ENCODE measurements at regions not wholly inside any gene's neighbourhood (a gene's known extent, or its start where the extent isn't known, plus 50 kb on each side); places are given as distances from the start of the nearest gene placed in this dataset.
"Not testable (repeated sequence)": the region's sequence is repeated elsewhere in the genome, so short reads cannot be mapped to it uniquely, and the experiment has no call there.

- no peak for DNase-seq
Observed at GRCh38 chr16:52234626-52235025, 312.3 kb downstream of the TOX3 start.

- DNase-seq, result no peak
Observed at GRCh38 chr16:52229471-52229870, 317.5 kb downstream of the TOX3 start.

GRCh38 chr16:52227851-52228250 is 319.1 kb downstream of the TOX3 start:
- no peak for DNase-seq

GRCh38 chr16:52212841-52213240 is 334.1 kb downstream of the TOX3 start:
- DNase-seq, result no peak

GRCh38 chr16:52209227-52209626 is 337.7 kb downstream of the TOX3 start:
- DNase-seq, result no peak

- no peak for DNase-seq
Observed at GRCh38 chr16:52203096-52203495, 343.8 kb downstream of the TOX3 start.

GRCh38 chr16:52193441-52193840 is 353.5 kb downstream of the TOX3 start:
- no peak for DNase-seq

GRCh38 chr16:52191531-52192134 is 355.3 kb downstream of the TOX3 start:
- peak; percentile 31 to 33 for DNase-seq

GRCh38 chr16:52184336-52184735 is 362.6 kb downstream of the TOX3 start:
- no peak for DNase-seq

GRCh38 chr16:52182840-52183239 is 364.1 kb downstream of the TOX3 start:
- DNase-seq, result no peak

GRCh38 chr16:52174168-52174567 is 372.8 kb downstream of the TOX3 start:
- DNase-seq, result no peak

GRCh38 chr16:52171481-52171880 is 375.5 kb downstream of the TOX3 start:
- no peak for DNase-seq

- no peak for DNase-seq
Observed at GRCh38 chr16:52167328-52167727, 379.6 kb downstream of the TOX3 start.

- no peak for DNase-seq
Observed at GRCh38 chr16:52165961-52166360, 381.0 kb downstream of the TOX3 start.

GRCh38 chr16:52149003-52149402 is 397.9 kb downstream of the TOX3 start:
- DNase-seq, result no peak

- no peak for DNase-seq
Observed at GRCh38 chr16:52141871-52142270, 405.1 kb downstream of the TOX3 start.

- no peak for DNase-seq
Observed at GRCh38 chr16:52128361-52128760, 418.6 kb downstream of the TOX3 start.

- DNase-seq, result no peak
Observed at GRCh38 chr16:52123842-52124241, 423.1 kb downstream of the TOX3 start.

- no peak for DNase-seq
Observed at GRCh38 chr16:52123061-52123839, 423.7 kb downstream of the TOX3 start.

GRCh38 chr16:52117171-52117570 is 429.8 kb downstream of the TOX3 start:
- no peak for DNase-seq

- DNase-seq, result no peak
Observed at GRCh38 chr16:52114379-52114778, 432.6 kb downstream of the TOX3 start.

GRCh38 chr16:52113533-52114183 is 433.3 kb downstream of the TOX3 start:
- DNase-seq, result no peak

GRCh38 chr16:52104993-52105392 is 441.9 kb downstream of the TOX3 start:
- DNase-seq, result not testable (repeated sequence)

- DNase-seq, result no peak
Observed at GRCh38 chr16:52103791-52104190, 443.2 kb downstream of the TOX3 start.

Measured in AML-193 (cell line).